Right renal pelvis (tissue), 4 donors: ENCODE measurements at regions not wholly inside any gene's neighbourhood (a gene's known extent, or its start where the extent isn't known, plus 50 kb on each side); places are given as distances from the start of the nearest gene placed in this dataset.
"Not testable (repeated sequence)": the region's sequence is repeated elsewhere in the genome, so short reads cannot be mapped to it uniquely, and the experiment has no call there.

Source experiments
- DNase-seq, 4 donors: peaks; one replicate each; pipeline ENCODE4 v3.0.0-alpha.2; 2013; ENCODE audit warnings: low read depth in 4 of 4, low spot score in 3 of 4, missing footprints in 1 of 4

DNA sequence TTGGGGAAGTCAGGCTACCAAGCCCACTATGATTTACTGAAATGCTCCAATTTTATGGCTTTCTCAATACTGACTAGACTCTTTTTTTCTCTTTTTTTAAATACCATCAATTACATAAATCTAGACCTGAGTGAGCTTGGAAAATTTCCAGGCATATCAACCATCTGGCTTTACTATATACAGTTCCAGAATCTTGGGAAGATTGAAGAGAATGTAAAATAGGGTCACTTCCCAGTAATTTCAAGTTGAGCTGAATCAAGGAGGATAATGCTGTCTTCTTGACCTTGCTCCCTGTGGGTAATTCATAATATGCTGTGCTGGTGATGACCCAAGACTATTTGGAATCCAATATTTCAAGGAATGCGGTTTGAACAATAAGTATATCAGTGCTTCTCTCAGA lies 108.1 kb downstream of the MAP3K21 start:
- no peak for DNase-seq

DNA sequence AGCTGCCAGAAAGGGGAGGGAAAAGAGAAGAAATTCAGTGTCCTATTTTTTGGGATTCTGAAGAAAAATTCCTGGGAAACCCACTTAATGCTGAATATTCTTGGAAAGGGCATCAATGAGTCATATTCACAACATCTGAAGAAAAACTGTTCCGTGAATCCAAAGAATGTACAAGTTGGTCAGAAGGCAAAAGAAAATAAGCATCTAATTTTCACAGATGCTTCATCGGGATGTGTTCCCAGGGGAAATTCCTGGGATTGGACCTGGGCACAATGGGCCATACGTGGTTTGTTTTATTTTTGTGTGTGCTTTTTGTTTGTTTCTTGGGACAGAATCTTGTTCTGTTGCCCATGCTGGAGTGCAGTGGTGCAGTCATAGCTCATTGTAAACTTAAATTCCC lies 112.2 kb downstream of the MAP3K21 start:
- DNase-seq, result no peak

DNA sequence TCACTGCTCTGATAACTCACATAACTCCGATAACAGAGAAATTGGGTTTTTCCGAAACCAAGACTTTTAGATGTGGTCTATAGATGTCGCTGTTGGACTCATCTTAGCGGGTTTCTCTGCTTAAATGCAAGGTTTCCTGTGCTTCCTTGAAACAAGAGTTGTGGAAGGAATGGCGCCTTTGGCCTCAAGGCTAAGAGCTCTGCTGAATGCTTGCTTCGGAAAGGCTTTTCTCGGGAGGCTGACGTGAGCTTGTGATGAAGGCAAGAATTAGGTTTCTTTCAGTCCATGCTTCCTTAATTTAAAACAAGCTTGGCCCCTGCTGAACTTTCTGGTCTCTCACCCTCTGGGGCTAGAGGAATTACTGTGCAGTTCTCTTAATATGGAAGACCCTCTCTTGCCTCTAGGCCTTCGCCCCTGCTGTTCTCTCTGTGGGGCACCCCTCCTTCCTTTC lies 113.5 kb downstream of the MAP3K21 start:
- peak; percentile 57 to 61 (median 59) for DNase-seq

DNA sequence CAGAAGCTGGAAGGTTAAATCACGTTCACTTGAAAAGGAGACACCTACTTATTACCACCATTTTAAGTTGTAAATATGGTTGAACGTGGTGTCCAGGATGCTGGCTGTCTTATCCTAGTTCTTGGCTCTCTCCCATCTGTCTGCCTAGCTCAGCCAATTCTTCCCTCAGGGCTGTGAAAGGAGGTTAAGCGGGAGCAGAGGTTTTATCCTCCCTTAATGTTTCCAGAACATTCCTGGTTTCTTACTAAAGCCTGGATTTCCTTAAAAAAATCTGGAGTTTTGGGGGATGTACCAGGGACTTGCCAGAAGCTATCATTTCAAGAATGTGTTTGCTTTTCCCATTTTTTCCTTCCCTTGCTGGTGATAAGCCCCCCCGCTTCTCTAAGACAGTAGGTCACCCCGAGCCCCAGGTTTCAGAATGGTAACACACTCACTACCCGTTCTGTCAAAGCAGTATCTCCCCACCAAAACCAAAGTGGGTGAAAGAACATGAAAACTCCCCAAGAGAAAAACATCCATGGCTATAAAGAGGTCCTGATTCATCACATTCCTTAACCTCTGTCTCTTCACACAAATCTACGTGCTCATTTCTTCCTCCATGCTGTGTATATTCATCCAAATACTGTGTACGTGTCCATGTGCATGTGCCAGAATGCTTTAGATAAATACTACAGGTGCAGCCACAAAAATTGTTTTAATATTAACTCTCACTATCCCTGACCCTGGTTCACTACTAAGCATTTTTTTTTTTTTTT lies 114.7 kb downstream of the MAP3K21 start:
- no peak for DNase-seq

DNA sequence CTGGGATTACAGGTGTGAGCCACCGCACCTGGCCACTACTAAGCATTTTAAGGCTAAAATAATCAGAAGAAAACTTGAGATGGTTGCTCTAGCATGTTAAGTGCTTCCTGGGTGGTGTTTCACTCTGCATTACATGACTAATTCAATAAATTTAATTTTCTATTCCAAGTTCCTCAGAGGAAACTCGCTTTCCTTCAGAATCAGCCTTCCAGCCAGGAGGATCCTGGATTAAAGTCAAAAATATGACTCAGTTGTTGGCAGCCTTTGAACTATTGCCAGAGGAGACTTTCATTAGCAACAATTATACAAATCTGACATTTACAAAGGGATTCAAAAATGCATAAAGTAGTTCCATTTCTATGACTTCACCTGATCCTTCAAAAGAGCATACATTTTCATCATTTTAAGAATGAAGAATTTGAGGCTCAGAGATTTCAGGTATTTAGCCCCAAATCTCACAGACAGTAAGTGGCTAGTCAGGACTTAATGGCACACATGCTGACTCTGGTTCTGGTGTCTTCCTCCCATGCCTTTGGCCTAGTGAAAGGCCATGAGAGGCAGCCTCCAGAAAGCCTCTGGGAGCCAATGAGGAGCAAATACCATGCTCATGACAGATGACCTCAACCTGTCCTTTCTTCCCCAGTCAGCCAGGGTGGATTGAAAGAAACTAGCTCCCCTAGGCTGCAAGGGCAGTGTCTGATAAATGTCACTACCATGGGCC lies 115.7 kb downstream of the MAP3K21 start:
- DNase-seq, result no peak

DNA sequence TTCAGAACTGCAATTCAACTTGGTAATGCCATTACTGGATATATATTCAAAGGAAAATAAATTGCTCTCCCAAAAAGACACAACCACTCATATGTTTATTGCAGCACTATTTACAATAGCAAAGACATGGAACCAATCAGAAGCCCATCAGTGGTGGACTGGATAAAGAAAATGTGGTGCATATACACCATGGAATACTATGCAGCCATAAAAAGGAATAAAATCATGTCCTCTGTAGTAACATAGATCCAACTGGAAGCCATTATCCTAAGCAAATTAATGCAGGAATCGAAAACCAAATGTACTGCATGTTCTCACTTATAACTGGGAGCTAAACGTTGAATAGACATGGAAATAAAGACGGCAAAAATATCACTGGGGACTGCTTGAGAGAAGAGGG lies 117.0 kb downstream of the MAP3K21 start:
- no peak for DNase-seq

DNA sequence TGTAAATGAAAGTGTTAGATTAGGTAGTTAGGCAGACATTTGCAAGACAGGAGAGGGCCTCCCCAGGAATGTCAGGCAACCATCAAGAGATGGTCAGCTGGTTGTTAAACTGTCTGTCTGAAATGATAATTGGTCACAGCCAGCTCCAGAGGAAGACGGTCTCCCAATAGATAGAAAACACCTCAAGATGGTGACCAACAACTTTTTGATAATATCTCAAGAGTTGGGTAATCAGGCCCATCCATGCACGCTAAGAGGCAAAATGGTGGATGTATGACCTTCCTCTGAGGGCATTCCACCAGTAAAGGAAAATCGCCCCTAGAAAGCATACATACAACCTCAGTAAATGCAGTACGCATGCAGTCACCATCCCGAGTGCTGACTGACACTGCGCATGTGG lies 118.2 kb downstream of the MAP3K21 start:
- no peak for DNase-seq

DNA sequence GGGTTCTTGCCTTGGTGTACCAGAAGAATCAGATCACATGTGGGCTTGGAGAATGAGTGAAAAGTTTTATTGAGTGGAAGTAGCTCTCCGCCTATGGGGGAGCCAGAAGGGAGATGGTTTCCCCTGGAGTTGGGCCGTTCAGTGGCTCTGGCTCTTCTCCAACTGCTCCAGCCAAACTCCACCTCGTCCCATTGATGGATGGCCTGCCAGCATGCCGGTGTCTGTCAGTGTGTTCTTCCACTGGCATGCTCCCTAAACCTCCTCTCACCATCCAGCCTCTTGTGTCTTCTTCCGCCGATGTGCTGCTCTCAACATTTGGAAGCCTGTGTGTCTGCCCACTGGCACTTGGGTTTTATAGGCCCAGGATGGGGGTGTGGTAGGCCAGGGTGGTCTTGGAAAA lies 119.4 kb downstream of the MAP3K21 start:
- no peak for DNase-seq

DNA sequence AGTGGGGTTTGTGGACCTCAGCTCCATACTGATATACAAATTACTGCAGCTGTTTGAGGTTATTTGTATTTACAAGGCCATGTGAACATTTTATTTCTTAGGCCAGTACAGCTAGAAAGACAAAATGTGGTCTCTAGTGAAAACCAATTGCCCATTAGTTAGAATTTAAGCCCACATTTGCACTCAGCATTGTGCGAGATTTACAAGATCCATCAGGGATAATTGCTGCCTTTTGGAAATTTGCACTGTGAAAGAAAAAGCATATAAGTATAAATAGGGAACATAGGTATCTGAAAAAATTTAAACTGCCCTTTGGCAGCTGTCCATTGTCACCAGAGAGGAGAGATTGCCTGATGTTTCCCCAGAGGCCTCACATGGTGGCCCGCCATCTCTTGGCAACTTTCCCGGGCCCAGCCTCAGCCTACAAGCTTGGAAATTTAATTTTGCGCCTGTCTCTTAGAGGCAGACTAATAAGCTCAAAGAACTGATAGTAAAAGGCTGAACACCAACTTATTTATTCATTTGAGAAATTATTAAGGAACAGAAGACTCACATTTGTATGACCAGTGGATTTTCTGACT lies 120.7 kb downstream of the MAP3K21 start:
- DNase-seq, result peak in 1 of 4 donors; percentile 10

DNA sequence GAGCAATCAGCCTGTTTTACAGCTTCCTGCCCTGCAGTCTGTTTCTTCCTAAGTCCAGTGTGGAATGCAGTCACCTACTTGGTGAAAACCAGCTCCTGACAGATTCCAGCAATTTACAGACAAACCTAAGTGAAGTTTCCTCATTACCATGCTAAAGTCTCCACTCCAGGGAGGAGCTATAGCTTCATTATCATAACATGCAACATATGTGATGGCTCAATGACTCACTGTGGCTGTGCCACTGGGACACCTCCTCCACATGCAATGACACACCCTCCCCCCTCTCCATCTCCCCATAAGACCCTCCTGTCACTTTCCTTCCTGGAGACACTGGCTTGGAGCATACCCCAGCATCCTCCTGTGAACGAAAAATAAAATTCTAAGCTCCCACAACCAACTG lies 125.2 kb downstream of the MAP3K21 start:
- no peak for DNase-seq

DNA sequence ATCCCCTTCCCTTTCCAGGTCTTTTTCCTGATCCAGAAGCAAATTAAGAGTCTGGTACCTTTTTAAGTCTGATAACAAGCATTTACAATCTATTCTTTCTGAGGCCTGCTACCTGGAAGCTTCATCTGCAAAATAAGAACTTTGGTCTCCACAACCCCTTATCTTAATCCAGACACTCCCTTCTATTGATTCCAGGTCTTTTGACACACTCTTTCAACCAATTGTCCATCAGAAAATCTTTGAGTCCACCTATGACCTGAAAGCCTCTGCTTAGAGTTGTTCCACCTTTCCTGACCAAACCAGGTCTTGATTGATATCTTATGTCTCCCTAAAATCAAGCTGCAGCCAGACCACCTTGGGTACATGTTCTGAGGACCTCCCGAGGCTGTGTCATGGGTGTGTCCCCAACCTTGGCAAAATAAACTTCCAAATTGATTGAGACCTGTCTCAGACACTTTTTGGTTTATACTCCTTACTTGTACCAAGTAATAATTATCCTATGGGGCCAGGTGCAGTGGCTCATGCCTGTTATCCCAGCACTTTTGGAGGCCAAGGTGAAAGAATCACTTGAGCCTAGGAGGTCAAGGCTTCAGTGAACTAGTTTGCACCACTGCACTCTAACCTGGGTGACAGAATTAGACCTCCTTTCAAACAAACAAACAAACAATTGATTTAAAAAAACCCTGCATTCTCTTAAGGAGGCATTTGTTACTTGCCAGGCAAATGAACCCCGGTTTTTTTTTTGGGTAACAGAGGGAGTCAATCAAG lies 126.1 kb downstream of the MAP3K21 start:
- no peak for DNase-seq

DNA sequence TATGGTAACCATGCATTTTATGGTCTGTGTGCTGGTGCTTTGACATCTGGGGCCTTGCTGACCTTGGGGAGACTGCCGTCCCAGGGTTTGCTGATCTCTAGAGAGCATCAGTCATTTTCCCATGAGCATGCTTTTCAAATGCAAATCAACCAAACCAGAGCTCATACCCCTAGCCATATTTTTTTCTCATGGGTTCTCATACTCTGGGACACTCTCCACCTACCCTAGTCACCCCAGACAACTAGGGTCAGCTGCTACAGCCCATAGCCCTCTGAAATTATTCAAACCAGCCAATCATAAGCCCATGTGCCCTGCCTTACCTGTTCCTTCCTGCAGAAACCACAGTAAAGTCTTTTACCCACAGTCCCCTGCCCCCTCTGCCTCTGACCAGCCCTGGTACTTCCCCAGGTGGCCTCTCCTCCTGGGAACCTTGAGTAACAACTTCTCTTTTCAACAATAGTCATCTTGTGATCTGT lies 132.0 kb downstream of the MAP3K21 start:
- no peak for DNase-seq

DNA sequence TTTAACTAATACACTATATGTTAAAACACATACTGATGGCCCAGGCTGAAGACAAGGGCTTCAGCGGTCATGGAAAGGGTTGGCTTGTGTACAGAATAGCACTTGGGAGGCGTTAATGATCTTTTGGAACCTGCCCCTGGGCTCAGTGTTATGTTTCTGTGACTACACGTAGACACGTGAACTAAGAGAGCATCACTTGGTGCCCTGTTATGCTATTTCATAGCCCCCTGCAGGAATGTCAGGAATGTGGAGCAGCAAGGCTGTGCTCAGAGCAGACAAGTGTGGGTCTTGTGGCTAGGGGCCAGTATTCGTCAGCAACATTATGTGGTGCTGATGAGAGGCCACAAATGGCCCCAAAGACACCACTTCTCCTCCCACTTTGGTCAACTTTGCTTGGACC lies 132.4 kb downstream of the MAP3K21 start:
- DNase-seq, result no peak

DNA sequence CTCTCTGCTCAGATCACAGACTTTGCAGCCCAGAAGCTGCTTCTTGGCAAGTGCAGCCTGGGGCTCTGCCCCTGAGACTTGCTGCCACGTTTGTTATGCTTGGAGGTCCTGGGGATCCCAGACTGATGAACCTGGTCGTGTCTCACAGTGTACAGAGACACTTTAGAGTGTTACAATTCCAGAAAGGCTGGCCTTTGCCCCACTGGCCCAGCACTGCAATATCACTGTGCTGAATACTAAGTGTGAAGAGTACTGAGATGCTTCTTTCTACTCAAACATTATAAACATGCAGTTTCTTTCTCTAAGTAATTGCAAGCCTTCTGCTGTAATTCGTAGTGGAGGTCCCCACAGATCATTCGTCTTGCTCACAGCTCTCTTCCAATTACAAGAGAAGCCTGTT lies 133.2 kb downstream of the MAP3K21 start:
- DNase-seq, result no peak

DNA sequence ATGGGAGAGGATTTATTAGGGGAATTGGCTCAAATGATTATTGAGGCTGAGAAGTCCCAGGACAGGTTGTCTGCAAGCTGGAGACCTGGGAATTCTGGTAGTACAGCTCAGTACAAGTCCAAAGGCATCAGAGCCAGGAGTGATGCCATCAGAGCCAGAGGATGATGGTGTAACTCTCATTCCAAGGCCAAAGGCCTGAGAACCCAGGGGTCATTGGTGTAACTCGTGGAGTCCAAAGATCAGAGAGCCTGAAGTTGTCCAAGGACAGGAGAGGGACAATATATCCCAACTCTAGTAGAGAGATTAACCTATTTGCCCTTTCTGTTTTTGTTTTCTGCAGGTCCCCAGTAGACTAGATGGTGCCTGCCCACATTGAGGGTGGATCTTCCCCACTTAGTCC lies 134.3 kb downstream of the MAP3K21 start:
- no peak for DNase-seq

DNA sequence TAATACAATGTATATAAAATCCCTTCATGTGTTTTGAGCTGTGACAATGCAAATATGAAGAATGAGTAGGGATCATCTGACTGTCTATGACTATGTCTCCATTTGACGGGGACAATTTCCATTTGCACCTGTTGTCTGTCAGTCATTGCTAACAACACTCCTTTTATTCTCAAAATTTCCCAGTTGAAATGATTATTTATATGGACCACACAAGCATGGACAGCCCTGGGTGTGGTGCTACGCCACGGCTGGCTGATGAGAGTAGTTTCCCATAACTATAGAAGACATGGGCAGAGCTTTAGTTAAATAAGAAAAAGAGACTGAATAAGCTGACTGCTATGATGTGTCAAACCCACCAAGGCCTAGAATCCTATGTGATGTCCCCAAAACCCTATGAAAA lies 135.8 kb downstream of the MAP3K21 start:
- DNase-seq, result no peak

DNA sequence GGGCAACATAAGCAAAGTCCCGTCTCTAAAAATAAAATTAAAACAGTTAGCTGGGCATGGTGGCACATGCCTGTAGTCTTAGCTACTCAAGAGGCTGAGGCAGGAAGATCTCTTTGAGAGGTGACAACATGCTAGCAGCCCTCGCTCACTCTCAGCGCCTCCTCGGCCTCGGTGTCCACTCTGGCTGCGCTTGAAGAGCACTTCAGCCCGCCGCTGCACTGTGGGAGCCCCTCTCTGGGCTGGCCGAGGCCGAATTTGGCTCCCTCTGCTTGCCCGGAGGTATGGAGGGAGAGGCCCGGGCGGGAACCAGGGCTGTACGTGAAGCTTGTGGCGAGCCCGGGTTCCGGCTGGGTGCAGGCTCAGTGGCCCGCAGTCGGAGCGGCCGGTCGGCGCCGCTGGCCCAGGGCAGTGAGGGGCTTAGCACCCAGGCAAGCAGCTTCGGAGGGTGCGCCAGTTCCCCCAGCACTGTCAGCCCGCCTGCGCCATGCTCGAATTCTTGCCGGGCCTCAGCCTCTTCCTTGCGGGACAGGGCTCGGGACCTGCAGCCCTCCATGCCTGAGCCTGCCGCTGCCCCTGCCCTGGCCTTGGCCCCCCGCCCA lies 138.3 kb downstream of the MAP3K21 start:
- no peak for DNase-seq

DNA sequence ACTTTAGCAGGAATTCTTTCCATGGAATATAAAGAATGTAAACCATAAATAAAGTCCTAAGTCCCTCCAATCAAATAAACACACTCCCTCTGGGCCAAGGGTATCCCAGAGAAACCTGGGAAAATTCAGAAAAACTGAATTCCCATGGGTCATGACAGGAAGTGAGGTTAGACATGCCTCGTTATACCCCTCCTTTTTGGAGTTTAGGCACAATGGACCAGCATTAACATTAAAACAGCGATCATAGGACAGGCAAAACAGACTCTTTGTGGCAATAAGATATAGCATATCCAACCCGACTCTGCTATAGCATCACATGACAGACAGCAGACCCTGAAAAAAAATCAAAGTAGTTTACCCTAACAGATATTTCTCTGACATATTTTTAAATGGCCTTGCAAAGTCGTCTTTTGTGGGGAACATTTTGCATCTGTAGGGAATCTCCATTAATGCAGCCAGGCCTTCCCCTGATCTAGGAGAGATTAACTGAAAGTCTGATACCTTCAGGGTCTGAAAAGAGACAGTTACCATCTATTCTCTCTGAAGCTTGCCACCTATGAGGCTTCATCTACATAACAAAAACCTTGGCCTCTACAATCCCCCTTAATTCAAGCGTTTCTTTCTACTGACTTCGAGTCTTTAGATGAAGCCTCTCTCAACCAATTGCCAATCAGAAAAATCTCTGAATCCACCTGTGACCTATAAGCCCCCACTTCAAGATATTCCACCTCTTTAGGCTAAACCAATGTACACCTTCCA lies 143.0 kb upstream of the KCNK1 start:
- no peak for DNase-seq

DNA sequence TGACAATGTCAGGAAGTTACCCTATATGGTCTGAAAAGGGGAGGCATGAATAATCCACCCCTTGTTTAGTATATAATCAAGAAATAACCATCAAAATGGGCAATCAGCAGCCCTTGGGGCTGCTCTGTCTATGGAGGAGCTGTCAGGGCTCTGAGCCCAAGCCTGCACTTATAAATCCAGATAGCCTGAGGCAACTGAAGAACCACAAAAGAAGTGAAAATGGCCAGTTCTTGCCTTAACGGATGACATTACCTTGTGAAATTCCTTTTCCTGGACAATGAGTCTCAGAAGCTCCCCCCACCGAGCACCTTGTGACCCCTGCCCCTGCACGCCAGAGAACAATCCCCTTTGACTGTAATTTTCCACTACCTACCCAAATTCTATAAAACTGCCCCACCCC lies 142.1 kb upstream of the KCNK1 start:
- not testable (repeated sequence) for DNase-seq

DNA sequence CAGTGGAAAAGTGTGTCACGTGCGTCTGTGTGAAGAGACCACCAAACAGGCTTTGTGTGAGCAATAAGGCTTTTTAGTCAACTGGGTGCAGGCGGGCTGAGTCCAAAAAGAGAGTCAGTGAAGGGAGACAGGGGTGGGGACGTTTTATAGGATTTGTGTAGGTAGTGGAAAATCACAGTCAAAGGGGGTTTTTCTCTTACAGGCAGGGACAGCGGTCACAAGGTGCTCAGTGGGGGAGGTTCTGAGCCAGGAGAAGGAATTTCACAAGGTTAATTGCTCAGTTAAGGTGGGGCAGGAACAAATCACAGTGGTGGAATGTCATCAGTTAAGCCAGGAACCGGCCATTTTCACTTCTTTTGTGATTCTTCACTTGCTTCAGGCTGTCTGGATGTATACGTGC lies 141.1 kb upstream of the KCNK1 start:
- DNase-seq, result not testable (repeated sequence)
